Fibroblast of lung (primary cell): ENCODE measurements at regions not wholly inside any gene's neighbourhood (a gene's known extent, or its start where the extent isn't known, plus 50 kb on each side); places are given as distances from the start of the nearest gene placed in this dataset.

ENCODE experiments used
- DNase-seq, 2 donors: peaks; one replicate each; pipeline versions ENCODE4 v3.0.0 to v3.0.0-alpha.2; 2010; ENCODE audit warnings: low read depth in 2 of 2
- H2AFZ ChIP-seq: 2 replicates; pipeline ENCODE4 v1.5.1; 2012; ENCODE audit warnings: low read length, control low read depth, inconsistent platforms
- H3K27ac ChIP-seq: 2 replicates; pipeline ENCODE4 v1.5.1; 2011; ENCODE audit warnings: low read length, control low read depth; ENCODE audit not compliant: insufficient read depth
- H3K27me3 ChIP-seq: 2 replicates; pipeline ENCODE4 v1.5.1; 2011; ENCODE audit warnings: mild to moderate bottlenecking, low read length; ENCODE audit not compliant: control insufficient read depth, insufficient read depth
- H3K36me3 ChIP-seq: 2 replicates; pipeline ENCODE4 v1.5.1; 2011; ENCODE audit warnings: low read length; ENCODE audit not compliant: control insufficient read depth, insufficient read depth
- H3K4me1 ChIP-seq: 2 replicates; pipeline ENCODE4 v1.5.1; 2011; ENCODE audit warnings: low read length; ENCODE audit not compliant: control insufficient read depth, insufficient read depth; ENCODE audit errors: extremely low read depth
- H3K4me2 ChIP-seq: 2 replicates; pipeline ENCODE4 v1.5.1; 2011; ENCODE audit warnings: low read length, control low read depth; ENCODE audit not compliant: insufficient read depth; ENCODE audit errors: extremely low read depth
- H3K4me3 ChIP-seq, 4 experiments: fragments of 200-600 bp in 1 of 4; sonication (generic) in 1 of 4; replicated peaks in 1 of 4; 2 replicates each; pipeline ENCODE4 v1.5.1; 2011 to 2016; ENCODE audit warnings: low read length in 4 of 4, low read depth in 3 of 4, mild to moderate bottlenecking in 3 of 4, control low read depth in 2 of 4, inconsistent platforms in 1 of 4, mixed read lengths in 1 of 4; ENCODE audit not compliant: insufficient read depth in 1 of 4; ENCODE audit errors: control extremely low read depth in 1 of 4
- H3K79me2 ChIP-seq: 2 replicates; pipeline ENCODE4 v1.5.1; 2012; ENCODE audit warnings: mild to moderate bottlenecking, low read length, inconsistent platforms; ENCODE audit not compliant: control insufficient read depth, insufficient read depth
- H3K9ac ChIP-seq: 2 replicates; pipeline ENCODE4 v1.5.1; 2011; ENCODE audit warnings: mild to moderate bottlenecking, low read length, control low read depth; ENCODE audit not compliant: insufficient read depth
- H3K9me3 ChIP-seq: 2 replicates; pipeline ENCODE4 v1.5.1; 2012; ENCODE audit warnings: low read depth, low read length; ENCODE audit not compliant: control insufficient read depth, insufficient read depth
- H4K20me1 ChIP-seq: 2 replicates; pipeline ENCODE4 v1.5.1; 2011; ENCODE audit warnings: low read length; ENCODE audit not compliant: control insufficient read depth, insufficient read depth; ENCODE audit errors: extremely low read depth
- EZH2 ChIP-seq: IDR thresholded peaks from 2 replicates; pipeline ENCODE4 v1.5.1; 2012; ENCODE audit warnings: low read length, control low read depth, mild to moderate bottlenecking; ENCODE audit errors: missing control alignments
- TF ChIP-seq, protein P1 (sequence below), 2 donors: IDR thresholded peaks in 1 of 2; conservative IDR thresholded peaks in 1 of 2; 1 replicate in 1 of 2; 2 replicates in 1 of 2; pipeline ENCODE4 v1.5.1; 2011 to 2012; ENCODE audit warnings: low read length in 2 of 2, control low read depth in 1 of 2, inconsistent platforms in 1 of 2, low read depth in 1 of 2, mild to moderate bottlenecking in 1 of 2

DNA sequence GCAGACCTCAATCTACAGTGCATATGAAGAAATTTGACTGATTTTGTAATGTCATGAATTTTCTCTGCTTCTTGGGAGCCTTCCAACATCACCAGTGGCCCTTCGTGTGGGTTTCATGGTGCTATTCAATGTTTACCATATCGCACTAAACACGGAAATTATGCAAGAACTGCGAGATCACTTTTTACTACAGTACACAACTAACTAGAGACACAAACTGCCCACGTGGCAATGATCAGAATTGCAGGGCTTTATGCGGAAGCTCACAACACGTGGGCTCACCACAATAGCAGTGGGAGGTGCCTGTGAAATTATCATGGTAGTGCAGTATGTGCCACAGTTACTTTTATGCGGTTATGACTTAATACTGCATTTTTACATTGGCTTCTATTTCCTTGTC is 449.7 kb upstream of the KLF6 start:
- Histone ChIP-seq H3K4me2 (no peak overlapping the region), H2AFZ (no peak overlapping the region), H3K9me3 (no peaks in the 10 kb centered on the region), H4K20me1 (no peaks in the 10 kb centered on the region), H3K79me2 (no peaks in the 10 kb centered on the region), H3K4me1 (no peaks in the 10 kb centered on the region), H3K9ac (no peak overlapping the region), H3K36me3 (no peaks in the 10 kb centered on the region), H3K27ac (no peak overlapping the region), H3K27me3 (no peaks in the 10 kb centered on the region), H3K4me3 (no peak overlapping the region)
- TF ChIP-seq, protein P1, sequence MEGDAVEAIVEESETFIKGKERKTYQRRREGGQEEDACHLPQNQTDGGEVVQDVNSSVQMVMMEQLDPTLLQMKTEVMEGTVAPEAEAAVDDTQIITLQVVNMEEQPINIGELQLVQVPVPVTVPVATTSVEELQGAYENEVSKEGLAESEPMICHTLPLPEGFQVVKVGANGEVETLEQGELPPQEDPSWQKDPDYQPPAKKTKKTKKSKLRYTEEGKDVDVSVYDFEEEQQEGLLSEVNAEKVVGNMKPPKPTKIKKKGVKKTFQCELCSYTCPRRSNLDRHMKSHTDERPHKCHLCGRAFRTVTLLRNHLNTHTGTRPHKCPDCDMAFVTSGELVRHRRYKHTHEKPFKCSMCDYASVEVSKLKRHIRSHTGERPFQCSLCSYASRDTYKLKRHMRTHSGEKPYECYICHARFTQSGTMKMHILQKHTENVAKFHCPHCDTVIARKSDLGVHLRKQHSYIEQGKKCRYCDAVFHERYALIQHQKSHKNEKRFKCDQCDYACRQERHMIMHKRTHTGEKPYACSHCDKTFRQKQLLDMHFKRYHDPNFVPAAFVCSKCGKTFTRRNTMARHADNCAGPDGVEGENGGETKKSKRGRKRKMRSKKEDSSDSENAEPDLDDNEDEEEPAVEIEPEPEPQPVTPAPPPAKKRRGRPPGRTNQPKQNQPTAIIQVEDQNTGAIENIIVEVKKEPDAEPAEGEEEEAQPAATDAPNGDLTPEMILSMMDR (conservative IDR thresholded peaks at IDR 0.05 in 1 of 2, IDR thresholded peaks at IDR 0.05 in 1 of 2; ENCODE audit: low read depth in 1 of 2, low read length in 2 of 2) = peak in 1 of 2 donors; percentile 23
- no peak for TF ChIP-seq EZH2
- peak in 1 of 2 donors; percentile 86 for DNase-seq

DNA sequence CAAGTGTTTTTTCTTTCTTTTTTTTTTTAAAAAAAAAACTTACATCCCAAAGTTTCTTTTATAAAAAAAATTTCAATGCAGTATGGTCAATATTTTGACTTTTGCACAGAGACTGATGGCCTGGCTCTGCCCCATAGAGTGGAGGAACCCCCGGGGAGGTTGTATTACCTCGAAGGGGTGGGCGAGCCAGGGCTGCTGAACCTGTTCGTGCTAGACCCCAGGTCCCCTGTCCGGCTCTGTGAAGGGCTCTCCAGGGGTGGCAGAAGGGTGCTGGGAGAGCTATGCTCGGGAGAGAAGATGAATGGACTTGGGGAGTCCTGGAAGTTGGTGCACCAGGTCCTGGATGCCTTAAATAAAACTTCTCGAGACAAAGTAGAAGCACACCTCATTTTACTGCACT is 446.4 kb upstream of the KLF6 start:
- Histone ChIP-seq H3K27ac (no peak overlapping the region), H3K9ac (no peak overlapping the region), H3K4me1 (no peaks in the 10 kb centered on the region), H3K36me3 (no peaks in the 10 kb centered on the region), H3K9me3 (no peaks in the 10 kb centered on the region), H3K4me2 (no peak overlapping the region), H4K20me1 (no peaks in the 10 kb centered on the region), H3K4me3 (no peak overlapping the region), H3K79me2 (no peaks in the 10 kb centered on the region), H2AFZ (no peak overlapping the region), H3K27me3 (no peaks in the 10 kb centered on the region)
- no peak for DNase-seq
- no peak for TF ChIP-seq EZH2
- TF ChIP-seq, protein P1 (conservative IDR thresholded peaks at IDR 0.05 in 1 of 2, IDR thresholded peaks at IDR 0.05 in 1 of 2; ENCODE audit: low read depth in 1 of 2, low read length in 2 of 2) = no peak

DNA sequence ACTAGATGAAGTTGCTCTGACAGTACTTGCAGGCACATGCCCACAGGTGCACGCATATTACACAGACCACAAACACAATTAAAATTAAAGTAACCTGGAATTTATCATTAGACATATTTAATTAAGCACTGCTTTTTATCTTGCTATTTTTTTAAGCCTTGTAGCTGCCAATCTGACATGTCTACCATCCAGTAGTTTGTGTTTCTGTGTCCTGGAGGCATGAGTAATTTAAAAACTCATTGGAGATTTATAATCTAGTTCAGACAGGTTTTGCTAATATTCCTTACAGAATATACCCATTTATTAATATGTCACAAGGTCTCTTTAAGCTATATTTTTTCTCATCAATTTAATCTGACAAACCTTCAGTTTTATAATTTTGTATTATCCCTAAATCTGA is 445.0 kb upstream of the KLF6 start:
- Histone ChIP-seq H3K4me1 (no peaks in the 10 kb centered on the region), H3K9ac (no peak overlapping the region), H3K9me3 (no peaks in the 10 kb centered on the region), H3K27ac (no peak overlapping the region), H3K4me2 (no peak overlapping the region), H4K20me1 (no peaks in the 10 kb centered on the region), H2AFZ (no peak overlapping the region), H3K36me3 (no peaks in the 10 kb centered on the region), H3K27me3 (no peaks in the 10 kb centered on the region), H3K79me2 (no peaks in the 10 kb centered on the region), H3K4me3 (no peak overlapping the region)
- TF ChIP-seq, protein P1 (conservative IDR thresholded peaks at IDR 0.05 in 1 of 2, IDR thresholded peaks at IDR 0.05 in 1 of 2; ENCODE audit: low read depth in 1 of 2, low read length in 2 of 2) = no peak
- no peak for TF ChIP-seq EZH2
- no peak for DNase-seq
